ENCODE measurements at regions not wholly inside any gene's neighbourhood (a gene's known extent, or its start where the extent isn't known, plus 50 kb on each side); places are given as distances from the start of the nearest gene placed in this dataset.
"Not testable (repeated sequence)": the region's sequence is repeated elsewhere in the genome, so short reads cannot be mapped to it uniquely, and the experiment has no call there.

GRCh38 chr13:34730961-34731360 lies 211.1 kb upstream of the NBEA start:
- no peak for DNase-seq (ENCODE audit: low read depth)
- no peak for TF ChIP-seq CTCF (conservative IDR thresholded peaks at IDR 0.05; ENCODE audit: control insufficient read depth, insufficient read depth, low read depth, low read length)
- no peak overlapping the region for H3K4me3 ChIP-seq (ENCODE audit: control insufficient read depth, low read depth, low read length)

GRCh38 chr13:34731486-34731885 lies 210.6 kb upstream of the NBEA start:
- no peak for TF ChIP-seq CTCF (conservative IDR thresholded peaks at IDR 0.05; ENCODE audit: control insufficient read depth, insufficient read depth, low read depth, low read length)
- DNase-seq (ENCODE audit: low read depth), result no peak
- no peak overlapping the region for H3K4me3 ChIP-seq (ENCODE audit: control insufficient read depth, low read depth, low read length)

GRCh38 chr13:34733721-34734120 lies 208.3 kb upstream of the NBEA start:
- DNase-seq (ENCODE audit: low read depth), result peak; percentile 43
- TF ChIP-seq CTCF (conservative IDR thresholded peaks at IDR 0.05; ENCODE audit: control insufficient read depth, insufficient read depth, low read depth, low read length), result no peak
- no peak overlapping the region for H3K4me3 ChIP-seq (ENCODE audit: control insufficient read depth, low read depth, low read length)

DNA sequence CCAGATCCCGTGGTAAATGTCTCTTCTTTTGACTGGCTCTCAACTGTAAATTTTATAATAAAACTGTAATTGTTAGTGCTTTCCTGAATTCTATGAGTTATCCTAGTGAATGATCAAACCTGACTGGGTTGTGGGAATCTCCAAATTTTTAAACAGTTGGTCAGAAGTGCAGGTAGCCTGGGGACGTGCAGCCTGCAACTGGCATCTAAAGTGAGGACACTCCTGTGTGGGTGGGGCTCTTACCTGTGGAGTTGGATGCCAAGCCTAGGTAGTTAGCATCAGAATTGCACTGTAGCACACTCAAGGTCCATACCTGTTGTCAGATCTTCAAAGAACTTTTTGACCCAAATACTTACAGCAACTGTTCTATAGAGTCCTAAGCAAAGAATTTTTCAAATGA lies 207.1 kb upstream of the NBEA start:
- TF ChIP-seq CTCF (conservative IDR thresholded peaks at IDR 0.05; ENCODE audit: control insufficient read depth, insufficient read depth, low read depth, low read length), result no peak
- no peak for DNase-seq (ENCODE audit: low read depth)
- no peak overlapping the region for H3K4me3 ChIP-seq (ENCODE audit: control insufficient read depth, low read depth, low read length)

DNA sequence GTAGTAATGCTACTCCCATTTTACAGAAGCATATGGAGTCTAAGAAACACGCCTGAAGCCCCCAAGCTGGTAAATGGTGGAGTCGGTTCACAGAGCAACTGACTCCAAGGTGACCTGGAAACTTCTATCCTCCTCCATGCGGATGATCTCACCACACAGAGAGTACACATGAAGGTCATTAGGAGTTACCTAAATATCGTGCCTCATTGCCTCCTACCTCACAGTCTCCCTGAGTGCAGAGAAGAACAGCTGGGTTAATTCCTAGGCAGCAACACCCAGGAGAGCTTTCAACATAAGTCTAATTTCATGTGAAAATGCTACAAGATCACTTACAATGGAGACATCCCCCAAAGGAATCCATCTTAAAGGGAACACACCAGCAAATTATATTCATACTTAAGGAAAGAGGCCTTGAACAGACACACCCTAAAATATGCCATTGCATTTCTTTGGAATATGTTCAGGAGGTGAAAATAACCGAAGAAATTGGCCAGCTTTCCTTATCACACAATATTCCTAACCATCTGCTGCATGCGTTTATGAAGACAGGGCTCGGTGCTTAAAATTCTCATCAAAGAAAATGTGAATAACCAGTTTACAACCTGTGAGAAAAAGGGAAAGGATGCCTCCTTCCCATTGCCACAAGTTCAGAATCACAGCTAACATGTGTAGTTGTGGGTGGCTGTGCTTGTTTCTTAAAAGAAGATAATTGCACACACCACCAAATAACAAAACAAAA lies 203.6 kb upstream of the NBEA start:
- no peak overlapping the region for H3K4me3 ChIP-seq (ENCODE audit: control insufficient read depth, low read depth, low read length)
- DNase-seq (ENCODE audit: low read depth), result no peak
- TF ChIP-seq CTCF (conservative IDR thresholded peaks at IDR 0.05; ENCODE audit: control insufficient read depth, insufficient read depth, low read depth, low read length), result no peak

GRCh38 chr13:34747056-34747455 lies 195.0 kb upstream of the NBEA start:
- not testable (repeated sequence) for DNase-seq (ENCODE audit: low read depth); H3K4me3 ChIP-seq (ENCODE audit: control insufficient read depth, low read depth, low read length)

- no peak for DNase-seq (ENCODE audit: low read depth)
- TF ChIP-seq CTCF (conservative IDR thresholded peaks at IDR 0.05; ENCODE audit: control insufficient read depth, insufficient read depth, low read depth, low read length), result no peak
- no peak overlapping the region for H3K4me3 ChIP-seq (ENCODE audit: control insufficient read depth, low read depth, low read length)
Measured at GRCh38 chr13:34747507-34747906, 194.6 kb upstream of the NBEA start.
